ENCODE measurements at regions not wholly inside any gene's neighbourhood (a gene's known extent, or its start where the extent isn't known, plus 50 kb on each side); places are given as distances from the start of the nearest gene placed in this dataset.

DNA sequence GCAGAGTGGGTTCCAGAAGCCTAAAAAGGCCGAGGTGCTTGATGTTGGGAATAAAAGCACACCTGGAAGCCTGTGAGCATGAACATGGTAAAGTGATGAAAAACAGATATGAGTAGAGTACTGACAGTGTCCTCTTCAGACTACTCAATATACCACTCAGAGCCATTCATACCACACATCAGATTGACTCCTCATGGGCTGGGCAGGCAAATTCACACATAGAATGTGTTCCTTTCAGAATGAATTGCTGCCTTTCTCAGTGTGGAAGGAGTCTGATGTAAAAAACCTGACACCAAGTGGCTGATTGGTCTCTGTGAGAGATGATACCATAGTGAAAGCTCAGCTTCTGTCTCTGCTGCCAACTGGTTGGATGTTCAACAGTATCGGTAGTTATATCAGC, 442.7 kb downstream of the RAPGEF2 start:
- H3K4me3 ChIP-seq (replicated peaks in 1 of 3), result no peak overlapping the region
- TF ChIP-seq POLR2A (IDR thresholded peaks at IDR 0.05), result no peak
- TF ChIP-seq, protein P1, sequence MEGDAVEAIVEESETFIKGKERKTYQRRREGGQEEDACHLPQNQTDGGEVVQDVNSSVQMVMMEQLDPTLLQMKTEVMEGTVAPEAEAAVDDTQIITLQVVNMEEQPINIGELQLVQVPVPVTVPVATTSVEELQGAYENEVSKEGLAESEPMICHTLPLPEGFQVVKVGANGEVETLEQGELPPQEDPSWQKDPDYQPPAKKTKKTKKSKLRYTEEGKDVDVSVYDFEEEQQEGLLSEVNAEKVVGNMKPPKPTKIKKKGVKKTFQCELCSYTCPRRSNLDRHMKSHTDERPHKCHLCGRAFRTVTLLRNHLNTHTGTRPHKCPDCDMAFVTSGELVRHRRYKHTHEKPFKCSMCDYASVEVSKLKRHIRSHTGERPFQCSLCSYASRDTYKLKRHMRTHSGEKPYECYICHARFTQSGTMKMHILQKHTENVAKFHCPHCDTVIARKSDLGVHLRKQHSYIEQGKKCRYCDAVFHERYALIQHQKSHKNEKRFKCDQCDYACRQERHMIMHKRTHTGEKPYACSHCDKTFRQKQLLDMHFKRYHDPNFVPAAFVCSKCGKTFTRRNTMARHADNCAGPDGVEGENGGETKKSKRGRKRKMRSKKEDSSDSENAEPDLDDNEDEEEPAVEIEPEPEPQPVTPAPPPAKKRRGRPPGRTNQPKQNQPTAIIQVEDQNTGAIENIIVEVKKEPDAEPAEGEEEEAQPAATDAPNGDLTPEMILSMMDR (IDR thresholded peaks at IDR 0.05), result no peak
- H3K27me3 ChIP-seq, result no peaks in the 10 kb centered on the region
- peaks cover 0 to 10% of the 10 kb centered on the region in 2 donors for H3K4me1 ChIP-seq
- no peaks in the 10 kb centered on the region for H3K9me3 ChIP-seq
- H3K36me3 ChIP-seq, result no peaks in the 10 kb centered on the region
- DNase-seq, result no peak
- no peak overlapping the region for H3K27ac ChIP-seq
- intact Hi-C loops (cut with DNase I), result no loop called here
- WGBS, 2 donors, result 97 to 100% methylated on average over 2 of the region's 2 CpGs

DNA sequence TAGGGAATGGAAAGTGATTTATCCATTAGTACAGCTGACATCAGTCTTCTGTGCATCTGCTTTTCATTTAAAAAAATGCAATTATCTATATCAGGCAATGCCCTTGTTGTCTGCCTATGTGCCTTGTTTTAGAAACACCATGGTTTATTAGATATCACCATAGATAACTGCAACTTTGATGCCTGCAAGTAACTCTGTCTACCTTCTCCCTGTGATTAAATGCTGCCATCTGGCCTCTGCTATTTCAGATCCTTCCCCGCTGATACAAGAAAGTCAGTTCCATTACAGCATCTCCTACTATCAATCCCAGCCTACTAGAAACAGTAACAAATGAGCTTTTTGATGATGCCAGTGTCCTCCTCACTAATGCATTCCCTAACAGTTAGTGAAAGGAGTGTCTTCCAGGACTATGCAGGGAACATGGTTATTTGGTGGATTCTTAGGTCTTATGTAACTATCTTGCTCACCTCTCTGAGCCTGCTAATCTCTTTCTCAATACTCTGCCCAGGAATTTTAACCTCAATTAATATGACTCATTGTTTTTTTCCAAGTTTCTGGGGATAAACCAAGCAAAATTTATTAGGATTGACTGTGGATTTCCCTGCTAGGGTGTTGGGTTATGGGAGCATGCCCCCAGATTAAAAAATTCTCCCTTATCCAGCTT, 444.9 kb downstream of the RAPGEF2 start:
- WGBS, 2 donors, result 100% methylated on average over 1 of the region's 1 CpG
- no peaks in the 10 kb centered on the region for H3K4me1 ChIP-seq
- no peak for DNase-seq
- no peaks in the 10 kb centered on the region for H3K27me3 ChIP-seq
- H3K9me3 ChIP-seq, result no peaks in the 10 kb centered on the region
- TF ChIP-seq POLR2A (IDR thresholded peaks at IDR 0.05), result no peak
- TF ChIP-seq, protein P1 (IDR thresholded peaks at IDR 0.05), result no peak
- H3K4me3 ChIP-seq (replicated peaks in 1 of 3), result no peak overlapping the region
- H3K36me3 ChIP-seq, result no peaks in the 10 kb centered on the region
- intact Hi-C loops (cut with DNase I), result no loop called here
- no peak overlapping the region for H3K27ac ChIP-seq

DNA sequence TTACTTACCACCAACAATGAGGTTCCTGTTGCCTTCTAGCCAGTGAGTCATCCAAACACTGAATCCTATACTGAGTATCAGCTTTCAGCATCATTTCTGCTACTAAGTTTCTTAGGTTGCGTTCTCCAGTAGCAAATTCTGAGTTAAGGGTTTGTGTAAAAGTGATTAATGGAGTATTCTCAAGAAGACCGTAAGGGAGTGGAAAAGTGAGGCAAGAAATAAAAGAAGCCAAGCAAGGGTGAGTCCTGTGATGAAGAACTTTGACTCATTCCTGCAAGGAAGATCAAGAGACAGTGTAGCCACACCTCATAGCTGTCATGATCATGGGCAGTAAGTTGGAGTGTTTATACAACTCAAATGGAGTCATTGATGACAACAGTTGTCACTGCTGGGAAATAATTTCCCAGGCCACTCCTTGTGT, 446.2 kb downstream of the RAPGEF2 start:
- H3K36me3 ChIP-seq, result no peaks in the 10 kb centered on the region
- no peaks in the 10 kb centered on the region for H3K9me3 ChIP-seq
- WGBS, 2 donors, result 88 to 98% methylated on average over 2 of the region's 2 CpGs
- TF ChIP-seq, protein P1 (IDR thresholded peaks at IDR 0.05), result no peak
- TF ChIP-seq POLR2A (IDR thresholded peaks at IDR 0.05), result no peak
- H3K27me3 ChIP-seq, result no peaks in the 10 kb centered on the region
- H3K4me1 ChIP-seq, result no peaks in the 10 kb centered on the region
- intact Hi-C loops (cut with DNase I), result no loop called here
- DNase-seq, result no peak
- H3K27ac ChIP-seq, result no peak overlapping the region
- H3K4me3 ChIP-seq (replicated peaks in 1 of 3), result no peak overlapping the region

DNA sequence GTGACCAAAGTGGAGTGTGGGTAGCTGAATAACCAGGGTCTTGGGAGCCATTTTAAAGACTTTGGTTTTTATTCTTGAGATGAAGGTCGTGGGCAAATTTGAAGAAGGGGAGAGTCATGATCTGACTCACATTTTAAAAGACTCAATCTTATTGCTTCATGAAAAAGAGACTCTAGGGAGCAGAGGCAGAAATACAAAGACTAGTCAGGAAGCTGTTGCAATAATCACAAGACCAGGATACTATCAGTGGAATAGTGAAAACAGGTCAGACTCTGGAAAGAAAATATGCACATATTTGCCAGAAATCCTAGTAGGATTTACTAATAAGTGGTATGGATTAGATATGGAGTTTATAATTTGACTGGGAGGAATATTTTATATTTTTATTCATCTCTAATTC, 448.4 kb downstream of the RAPGEF2 start:
- no peak for TF ChIP-seq POLR2A (IDR thresholded peaks at IDR 0.05)
- TF ChIP-seq, protein P1 (IDR thresholded peaks at IDR 0.05), result no peak
- H3K4me1 ChIP-seq, result no peaks in the 10 kb centered on the region
- 60 to 75% methylated on average over 1 of the region's 1 CpG for WGBS, 2 donors
- DNase-seq, result no peak
- no peaks in the 10 kb centered on the region for H3K9me3 ChIP-seq
- H3K27ac ChIP-seq, result no peak overlapping the region
- no peaks in the 10 kb centered on the region for H3K27me3 ChIP-seq
- H3K4me3 ChIP-seq (replicated peaks in 1 of 3), result no peak overlapping the region
- intact Hi-C loops (cut with DNase I), result no loop called here
- H3K36me3 ChIP-seq, result no peaks in the 10 kb centered on the region

DNA sequence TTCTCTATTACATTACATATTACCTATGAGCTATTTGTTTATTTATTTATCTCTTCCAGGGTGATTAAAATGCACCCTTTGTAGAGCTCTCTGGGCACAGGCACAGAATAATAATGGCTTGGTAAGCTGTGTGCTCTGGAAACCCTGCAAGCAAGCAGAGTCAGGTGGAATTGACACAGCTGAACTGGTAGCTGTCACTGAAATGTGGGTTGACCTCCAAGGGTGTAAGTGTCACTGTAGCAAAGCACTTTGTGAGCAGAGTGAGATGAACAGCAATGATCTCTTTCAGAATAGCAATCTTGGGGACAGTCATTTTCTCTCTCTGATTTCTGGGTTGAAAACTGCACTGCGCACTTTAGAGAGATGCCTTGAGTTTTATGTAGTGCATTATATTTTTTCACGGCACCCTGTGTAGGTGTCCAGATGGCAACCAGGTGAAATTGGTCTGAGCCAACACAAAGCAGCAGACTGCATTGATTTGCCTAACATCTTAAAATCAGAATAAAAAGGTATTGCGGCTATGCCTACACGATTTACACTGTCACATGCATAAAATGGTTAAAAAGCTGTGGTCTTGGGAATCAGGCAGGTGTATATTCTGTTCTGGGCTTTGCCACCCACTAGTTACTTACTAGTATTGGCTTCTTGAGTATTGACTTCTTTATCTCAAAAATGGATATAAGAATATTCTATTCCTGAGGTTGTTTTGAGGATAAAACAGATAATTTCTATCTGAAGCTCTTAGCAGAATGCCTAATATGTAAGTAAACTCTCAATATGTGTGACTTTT, 450.3 kb downstream of the RAPGEF2 start:
- Histone ChIP-seq H3K4me3 (replicated peaks in 1 of 3) (no peak overlapping the region), H3K36me3 (no peaks in the 10 kb centered on the region), H3K27me3 (no peaks in the 10 kb centered on the region), H3K27ac (no peak overlapping the region), H3K9me3 (no peaks in the 10 kb centered on the region), H3K4me1 (no peaks in the 10 kb centered on the region)
- 93 to 97% methylated on average over 4 of the region's 4 CpGs for WGBS, 2 donors
- DNase-seq, result no peak
- intact Hi-C loops (cut with DNase I), result no loop called here
- TF ChIP-seq POLR2A (IDR thresholded peaks at IDR 0.05), result no peak
- TF ChIP-seq, protein P1 (IDR thresholded peaks at IDR 0.05), result no peak
